Fibroblast of lung (primary cell): ENCODE measurements at regions not wholly inside any gene's neighbourhood (a gene's known extent, or its start where the extent isn't known, plus 50 kb on each side); places are given as distances from the start of the nearest gene placed in this dataset.
"Not testable (repeated sequence)": the region's sequence is repeated elsewhere in the genome, so short reads cannot be mapped to it uniquely, and the experiment has no call there.

Source experiments
- CTCF ChIP-seq, 2 donors: IDR thresholded peaks in 1 of 2; conservative IDR thresholded peaks in 1 of 2; 1 replicate in 1 of 2; 2 replicates in 1 of 2; pipeline ENCODE4 v1.5.1; 2011 to 2012; ENCODE audit warnings: low read length in 2 of 2, control low read depth in 1 of 2, inconsistent platforms in 1 of 2, low read depth in 1 of 2, mild to moderate bottlenecking in 1 of 2
- EZH2 ChIP-seq: IDR thresholded peaks from 2 replicates; pipeline ENCODE4 v1.5.1; 2012; ENCODE audit warnings: low read length, control low read depth, mild to moderate bottlenecking; ENCODE audit errors: missing control alignments

DNA sequence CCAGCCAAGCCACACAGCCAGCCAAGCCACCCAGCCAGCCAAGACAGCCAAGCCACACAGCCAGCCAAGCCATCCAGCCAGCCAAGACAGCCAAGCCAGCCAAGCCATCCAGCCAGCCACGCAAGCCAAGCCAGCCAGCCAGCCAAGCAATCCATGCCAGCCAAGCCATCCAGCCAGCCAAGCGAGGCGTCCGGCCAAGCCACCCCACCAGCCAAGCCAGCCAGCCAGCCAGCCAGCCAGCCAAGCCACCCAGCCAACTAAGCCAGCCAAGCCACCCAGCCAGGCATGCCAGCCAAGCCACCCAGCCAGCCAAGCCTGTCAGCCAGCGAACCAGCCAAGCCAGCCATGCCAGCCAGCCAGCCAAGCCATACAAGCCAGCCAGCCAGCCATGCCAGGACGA is 1601.8 kb downstream of the RPIA start:
- TF ChIP-seq CTCF (conservative IDR thresholded peaks at IDR 0.05 in 1 of 2, IDR thresholded peaks at IDR 0.05 in 1 of 2; ENCODE audit: low read depth in 1 of 2, low read length in 2 of 2); EZH2: not testable (repeated sequence)
